GM19043 (cell line): ENCODE measurements at regions not wholly inside any gene's neighbourhood (a gene's known extent, or its start where the extent isn't known, plus 50 kb on each side); places are given as distances from the start of the nearest gene placed in this dataset.

Experiments
- ATAC-seq: cut with Tn5 transposase; IDR thresholded peaks from one replicate; pipeline ENCODE4 v1.9.1; 2021; ENCODE audit warnings: low read depth; ENCODE audit not compliant: unreplicated experiment

DNA sequence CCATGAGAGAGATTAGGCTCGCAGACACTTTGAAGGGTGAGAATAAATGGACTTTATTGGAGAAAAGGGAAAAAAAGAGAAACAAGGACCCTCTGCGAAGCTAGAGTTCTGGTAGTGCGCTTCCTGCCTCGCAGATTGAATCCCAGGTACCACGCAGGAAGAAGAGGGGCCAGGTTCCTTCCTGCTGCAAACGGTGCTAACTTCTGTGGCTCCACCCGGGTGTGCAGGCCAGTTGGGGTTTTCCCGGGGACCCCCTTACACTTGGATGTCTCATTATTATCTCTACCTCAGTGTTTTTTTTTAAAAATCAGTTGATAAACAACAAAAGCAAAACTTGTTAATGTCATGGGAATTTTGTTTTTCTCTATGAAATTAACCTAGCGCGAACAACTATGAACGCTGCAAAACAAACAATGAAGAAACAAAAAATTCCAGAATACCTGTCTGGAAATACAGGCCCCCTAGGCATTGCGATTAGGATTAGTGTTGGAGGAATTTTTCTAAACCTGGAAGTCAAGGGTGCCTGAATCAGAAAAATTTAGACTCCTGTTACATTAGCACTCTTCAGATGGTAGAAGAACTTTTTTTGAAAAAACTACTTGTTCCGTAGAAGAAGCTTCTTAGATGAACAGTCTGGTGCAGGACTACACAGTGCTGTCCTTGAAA is 414.5 kb downstream of the MAN2A1 start:
- no peak for ATAC-seq

DNA sequence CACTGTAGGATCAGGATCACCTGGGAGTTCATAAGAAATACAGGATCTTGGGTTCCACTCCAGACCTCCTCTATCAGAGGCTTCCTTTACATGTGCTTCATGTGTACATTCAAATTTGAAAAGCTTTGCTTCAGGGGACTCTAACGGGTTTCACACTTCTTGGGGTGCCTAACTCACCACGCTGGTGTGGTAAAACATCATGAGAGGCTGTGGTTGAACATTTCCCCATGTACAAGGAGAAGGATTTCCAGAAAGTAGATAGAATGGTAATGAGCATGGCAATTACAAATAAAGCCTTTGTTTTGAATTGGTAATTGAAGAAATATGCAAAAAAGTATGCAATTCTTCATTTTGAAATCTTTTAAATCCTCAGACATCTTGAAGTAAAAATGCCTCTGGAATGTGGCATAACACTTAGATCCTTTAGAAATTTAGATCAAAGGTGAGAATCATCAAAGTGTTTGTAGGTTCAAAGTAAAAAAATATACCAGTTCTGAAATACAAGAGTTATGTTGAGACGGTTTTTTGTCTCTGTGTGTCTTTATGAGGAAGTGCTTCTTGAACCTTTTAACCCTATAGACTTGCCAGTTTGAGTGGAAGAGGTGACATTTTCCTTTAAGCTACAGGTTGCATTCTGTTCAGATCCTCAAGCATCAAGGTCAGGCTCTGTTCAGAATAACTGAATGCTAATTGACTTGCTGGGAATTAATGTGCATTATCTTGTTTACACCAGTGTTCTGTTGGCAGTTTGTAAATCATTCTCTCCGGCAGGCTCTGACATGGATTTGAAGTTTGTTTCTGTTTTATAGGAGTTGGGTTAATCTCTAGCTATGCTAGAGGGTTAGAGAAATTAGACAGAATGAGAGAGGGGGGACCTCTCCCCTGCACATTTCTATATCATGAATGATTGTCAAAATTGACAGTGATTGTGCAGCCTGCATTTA is 415.3 kb downstream of the MAN2A1 start:
- no peak for ATAC-seq

DNA sequence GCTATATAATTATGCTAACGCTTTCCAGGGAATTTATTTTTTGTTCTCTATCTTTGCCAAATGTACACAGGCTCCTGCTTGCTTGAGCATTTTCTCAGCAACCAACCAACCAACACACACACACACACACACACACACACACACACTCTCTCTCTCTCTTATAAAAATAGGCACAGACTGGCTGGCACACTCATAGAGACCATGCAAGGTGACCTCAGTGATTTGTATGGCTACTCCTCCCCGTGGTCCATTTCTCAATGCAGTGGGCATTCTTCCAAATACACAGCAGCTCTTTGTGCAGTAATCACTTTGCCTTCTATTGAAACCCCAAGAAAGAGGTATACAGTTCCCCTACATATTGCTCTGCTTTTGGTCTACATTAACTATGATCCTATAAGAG is 416.0 kb downstream of the MAN2A1 start:
- ATAC-seq = no peak

DNA sequence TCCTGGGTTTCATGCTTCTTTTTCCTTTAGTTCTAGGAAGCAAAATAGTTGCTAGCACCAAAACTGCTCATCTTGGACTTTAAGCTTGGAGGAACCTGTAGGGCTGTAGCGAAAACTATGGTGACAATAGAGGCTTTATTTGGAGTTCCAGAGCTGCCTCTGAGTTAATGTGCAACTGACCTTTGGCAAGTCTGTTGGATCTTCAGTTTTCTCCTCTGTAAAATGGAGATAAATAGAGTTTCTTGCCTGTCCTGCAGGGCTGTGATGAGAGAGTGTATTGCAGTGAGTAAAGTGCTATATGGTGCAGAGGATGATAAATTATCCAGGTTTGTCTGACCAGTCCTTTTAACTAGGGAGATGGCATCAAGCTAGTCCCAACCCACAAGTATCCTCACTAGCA is 417.0 kb downstream of the MAN2A1 start:
- ATAC-seq = no peak

DNA sequence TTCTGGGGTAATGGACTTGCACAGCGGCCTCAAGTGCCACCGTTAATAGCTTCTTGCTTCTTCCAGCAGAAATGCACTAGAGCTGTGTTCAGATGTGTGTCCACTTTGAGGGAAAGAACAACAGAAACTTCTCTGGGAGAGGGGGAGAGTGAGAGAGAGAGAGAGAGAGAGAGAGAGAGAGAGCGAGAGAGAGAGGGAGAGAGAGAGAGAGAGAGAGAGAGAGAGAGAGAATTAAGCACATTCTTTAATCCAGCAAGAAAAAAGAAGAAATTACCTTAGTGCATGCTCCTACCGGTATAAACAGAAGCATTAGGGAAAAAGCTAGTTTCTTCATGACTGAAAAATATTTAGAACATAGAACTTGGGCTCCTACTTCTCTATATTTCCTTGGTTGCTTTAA is 418.8 kb downstream of the MAN2A1 start:
- ATAC-seq = no peak

DNA sequence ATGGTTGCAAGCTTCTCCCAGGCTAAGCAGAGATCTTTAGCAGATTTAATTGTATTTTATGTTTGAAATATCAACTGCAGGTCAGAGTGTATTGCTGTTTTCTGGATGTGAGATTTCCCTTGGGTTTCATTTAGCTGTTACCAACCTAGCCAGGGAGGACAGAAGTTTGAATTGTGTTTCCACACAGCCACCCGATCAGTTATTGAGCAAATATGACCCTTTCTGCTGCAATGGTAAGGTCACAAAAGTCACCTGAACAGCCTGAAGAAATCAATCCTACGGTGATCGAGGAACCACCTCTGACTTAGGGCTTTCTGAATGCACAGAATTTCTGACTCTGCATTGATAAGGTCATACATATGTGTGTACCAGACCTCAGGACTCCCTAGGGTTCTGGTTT is 419.9 kb downstream of the MAN2A1 start:
- no peak for ATAC-seq

DNA sequence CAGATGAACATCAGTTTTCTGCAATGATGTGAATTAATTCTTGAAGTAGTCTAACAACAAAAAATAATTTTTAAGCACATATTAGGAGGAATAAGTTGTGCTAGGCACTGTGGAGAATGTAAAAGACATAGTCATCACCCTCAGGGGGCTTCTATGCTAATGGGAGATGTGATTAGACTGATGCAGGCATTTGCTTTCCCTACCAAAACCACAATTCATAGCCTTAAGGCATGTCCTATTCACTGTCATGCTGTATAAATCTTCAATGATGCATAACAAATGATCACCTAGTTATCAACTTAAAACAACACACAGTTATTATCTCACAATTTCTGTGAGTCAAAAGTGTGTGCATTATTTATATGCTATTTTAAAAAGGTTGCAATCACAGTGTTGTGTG is 422.6 kb downstream of the MAN2A1 start:
- ATAC-seq = no peak

DNA sequence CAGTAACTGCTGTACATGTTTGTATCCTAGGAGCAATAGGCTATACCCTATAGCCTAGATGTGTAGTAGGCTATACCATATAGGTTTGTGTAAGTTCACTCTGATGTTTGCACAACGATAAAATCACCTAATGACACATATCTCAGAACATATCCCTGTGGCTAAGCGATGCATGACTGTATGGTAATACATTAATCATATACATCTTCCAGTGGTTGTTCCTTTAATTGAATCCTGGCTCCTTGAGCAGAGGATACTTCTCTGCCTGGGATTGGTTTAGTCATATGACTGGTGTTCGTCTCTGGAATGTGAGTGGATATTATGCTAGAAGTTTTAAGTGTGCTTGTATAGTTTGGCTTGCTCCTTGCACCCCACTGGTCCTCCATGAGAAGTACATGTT is 425.8 kb downstream of the MAN2A1 start:
- ATAC-seq = no peak

DNA sequence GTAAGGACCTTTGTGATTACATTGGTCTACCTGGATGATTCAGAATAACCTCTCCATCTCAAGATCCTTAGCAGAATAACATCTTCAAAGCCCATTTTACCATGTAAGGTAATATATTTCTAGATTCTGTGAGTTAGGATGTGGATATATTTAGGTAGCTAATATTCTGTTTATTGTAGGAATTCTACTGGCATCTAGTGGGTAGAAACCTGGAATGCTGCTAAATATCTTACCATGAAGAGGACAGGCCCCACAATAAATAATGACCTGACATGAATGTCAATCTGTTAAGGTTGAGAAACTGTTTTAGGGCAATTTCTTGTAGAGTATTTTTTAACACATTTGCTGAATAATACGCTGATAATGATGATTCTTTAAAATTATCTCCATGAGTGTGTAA is 426.8 kb downstream of the MAN2A1 start:
- no peak for ATAC-seq

DNA sequence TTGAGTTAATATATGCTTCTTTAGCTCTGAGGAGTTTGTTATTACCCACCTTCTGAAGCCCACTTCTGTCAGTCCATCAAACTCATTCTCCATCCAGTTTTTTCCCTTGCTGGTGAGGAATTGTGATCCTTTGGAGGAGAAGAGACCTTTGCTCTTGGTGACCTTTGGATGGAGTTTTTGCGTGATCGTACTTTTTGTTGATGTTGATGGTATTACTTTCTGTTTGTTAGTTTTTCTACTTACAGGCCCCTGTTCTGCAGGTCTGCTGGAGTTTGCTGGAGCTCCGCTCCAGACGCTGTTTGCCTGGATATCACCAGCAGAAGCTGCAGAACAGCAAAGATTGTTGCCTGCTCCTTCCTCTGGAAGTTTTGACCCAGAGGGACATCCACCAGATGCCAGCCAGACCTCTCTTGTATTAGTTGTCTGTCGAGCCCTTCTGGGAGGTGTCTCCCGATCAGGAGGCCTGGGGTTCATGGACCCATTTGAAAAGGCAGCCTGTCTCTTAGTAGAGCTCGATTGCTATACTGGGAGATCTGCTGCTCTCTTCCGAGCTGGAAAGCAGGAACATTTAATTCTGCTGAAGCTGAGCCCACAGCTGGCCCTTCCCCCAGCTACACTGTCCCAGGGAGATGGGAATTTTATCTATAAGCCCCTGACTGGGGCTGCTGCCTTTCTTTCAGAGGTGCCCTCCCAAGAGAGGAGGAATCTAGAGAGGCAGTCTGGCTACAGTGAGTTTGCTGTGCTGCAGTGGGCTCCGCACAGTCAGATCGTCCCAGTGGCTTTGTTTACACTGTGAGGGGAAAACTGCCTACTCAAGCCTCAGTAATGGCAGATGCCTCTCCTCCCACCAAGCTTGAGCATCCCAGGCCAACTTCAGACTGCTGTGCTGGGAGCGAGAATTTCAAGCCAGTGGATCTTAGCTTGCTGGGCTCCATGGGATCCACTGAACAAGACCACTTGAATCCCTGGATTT is 445.5 kb downstream of the MAN2A1 start:
- ATAC-seq = no peak

DNA sequence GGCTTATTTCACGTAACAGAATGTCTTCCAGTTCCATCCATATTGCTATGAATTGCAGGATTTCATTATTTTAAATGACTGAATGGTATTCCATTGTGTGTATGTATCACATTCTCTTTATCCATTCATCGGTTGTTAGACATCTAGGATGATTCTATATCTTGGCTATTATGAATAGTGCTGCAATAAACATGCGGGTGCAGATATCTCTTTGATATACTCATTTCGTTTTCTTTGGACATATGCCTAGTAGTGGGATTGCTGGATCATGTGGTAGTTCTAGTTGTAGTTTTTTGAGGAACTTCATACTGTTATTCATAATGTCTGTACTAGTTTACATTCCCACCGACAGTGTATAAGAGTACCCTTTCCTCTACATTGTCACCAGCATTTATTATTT is 460.5 kb downstream of the MAN2A1 start:
- ATAC-seq = no peak

DNA sequence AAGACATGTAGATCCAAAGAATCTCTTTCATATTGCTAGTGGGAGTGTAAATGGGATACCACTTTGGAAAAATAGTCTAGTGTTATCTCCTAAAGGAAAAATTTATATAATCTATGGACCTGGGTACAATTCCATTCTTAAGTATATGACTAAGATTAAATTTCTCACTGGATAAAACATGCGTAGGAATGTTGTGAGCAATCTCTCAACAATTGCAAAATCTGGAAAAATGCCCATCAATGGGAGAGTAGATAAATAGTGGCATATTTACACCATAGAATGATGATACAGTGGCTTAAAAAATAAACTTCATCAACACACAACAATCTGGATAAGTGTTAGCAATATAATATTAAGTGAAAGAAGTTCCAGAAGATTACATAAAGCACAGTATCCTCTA is 469.5 kb downstream of the MAN2A1 start:
- ATAC-seq = no peak

DNA sequence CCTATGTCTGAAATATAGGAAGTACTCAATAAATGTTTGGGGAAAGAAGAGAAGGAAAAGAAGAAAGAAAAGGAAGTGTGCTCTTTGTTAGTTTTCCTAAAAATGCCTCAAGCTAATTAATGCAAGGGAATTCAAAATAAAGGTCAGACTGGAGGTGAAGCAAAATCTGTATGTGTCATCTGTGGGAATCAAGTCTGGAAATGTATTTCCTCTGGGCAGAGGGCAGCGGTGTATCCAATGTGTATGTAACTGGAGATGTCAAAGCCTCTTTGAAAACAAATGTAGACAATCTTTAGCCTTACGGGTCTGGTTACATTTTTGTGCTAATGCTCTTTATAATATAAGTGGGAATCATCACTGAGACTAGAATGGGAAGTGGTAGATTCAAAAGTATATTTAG is 471.4 kb downstream of the MAN2A1 start:
- no peak for ATAC-seq

DNA sequence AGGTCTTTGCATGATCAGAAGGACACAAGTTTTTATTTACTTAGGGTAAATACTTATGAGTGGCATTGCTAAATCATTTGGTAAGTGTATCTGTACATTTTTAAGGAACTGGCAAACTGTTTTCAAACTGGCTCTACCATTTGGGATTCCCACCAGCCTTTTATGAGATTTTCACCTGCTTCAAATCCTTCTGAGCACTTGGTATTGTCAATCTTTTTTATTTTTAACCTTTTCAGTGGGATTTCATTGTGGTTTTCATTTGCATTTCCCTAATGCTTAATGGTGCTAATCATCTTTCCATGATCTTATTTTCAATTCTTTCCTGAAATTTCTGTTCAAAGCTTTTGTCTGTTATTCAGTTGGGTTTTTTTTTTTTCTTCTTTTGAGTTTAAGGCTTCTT is 475.6 kb downstream of the MAN2A1 start:
- ATAC-seq = no peak

DNA sequence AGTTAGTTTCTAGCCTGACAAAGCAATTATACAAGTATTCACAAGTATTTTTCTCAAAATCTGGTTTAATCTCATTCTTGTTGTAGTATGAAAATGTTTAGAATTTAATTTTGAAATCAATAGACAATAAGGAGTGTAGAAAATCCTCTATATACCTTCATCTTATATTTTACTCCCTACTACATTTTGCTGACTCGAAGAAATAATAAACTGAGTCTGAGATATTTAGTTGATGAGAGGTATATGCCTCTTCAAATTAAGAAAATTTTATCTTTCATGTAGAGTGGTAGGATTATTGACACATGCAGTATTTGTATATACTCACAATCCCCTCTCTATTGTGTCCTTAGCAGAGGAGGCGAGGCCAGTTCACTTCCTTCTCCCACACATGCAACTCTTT is 477.7 kb downstream of the MAN2A1 start:
- ATAC-seq = no peak

DNA sequence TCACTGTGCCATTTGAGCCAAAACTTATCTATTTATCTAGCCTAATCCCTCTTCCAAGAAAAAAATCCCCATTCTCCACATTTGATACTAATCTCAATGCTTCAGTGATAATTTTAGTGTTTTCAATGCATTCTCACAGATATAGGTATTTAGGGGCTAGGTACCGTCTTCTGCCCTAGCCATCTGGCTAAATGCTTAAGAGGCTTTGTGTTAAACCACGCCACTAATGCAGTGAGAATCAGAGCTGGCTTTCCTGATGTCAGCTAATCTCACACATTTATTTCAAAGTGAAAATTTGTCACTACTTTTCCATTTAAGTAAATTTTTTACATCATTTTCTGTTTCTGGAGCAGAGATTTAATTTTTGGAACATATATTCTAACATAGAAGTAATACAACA is 479.7 kb downstream of the MAN2A1 start:
- no peak for ATAC-seq

DNA sequence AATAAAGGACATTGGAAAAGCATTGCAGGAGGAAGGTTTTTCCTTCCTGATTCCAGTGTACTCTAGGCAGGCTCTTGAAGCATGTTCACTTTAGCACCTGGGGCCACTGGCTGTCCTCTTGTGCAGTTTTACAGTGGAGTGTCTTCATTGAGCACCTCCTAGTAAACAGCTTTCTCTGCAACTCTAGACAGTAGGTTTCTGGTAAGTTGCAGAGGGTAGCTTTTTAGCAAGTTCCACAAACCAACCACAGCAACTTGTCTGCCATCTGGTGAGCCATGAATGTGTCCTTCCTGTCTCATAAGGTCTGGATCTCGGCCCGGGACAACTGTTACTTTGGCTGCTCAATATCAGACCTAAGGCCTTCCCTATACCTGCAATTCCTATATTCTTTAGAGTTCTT is 488.0 kb downstream of the MAN2A1 start:
- ATAC-seq = no peak

DNA sequence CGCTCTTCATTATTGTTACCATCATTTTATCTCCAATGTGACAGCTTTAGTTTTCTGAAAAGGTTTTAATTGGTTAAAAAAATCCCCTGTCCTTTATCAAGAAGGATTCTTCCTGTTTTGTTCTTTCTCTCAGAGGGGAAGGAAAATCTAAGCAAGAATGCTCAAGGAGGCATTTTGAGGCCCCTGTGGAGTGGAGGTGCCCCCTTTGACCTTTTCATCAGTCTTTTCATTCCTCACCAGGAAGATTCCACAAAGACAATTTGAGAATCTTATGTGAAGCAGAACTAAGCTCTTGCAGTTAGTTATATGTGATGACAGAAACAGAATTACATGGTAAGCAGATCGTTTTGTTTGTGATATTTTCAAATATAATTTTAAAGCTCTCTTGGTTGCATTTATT is 489.6 kb downstream of the MAN2A1 start:
- ATAC-seq = no peak

DNA sequence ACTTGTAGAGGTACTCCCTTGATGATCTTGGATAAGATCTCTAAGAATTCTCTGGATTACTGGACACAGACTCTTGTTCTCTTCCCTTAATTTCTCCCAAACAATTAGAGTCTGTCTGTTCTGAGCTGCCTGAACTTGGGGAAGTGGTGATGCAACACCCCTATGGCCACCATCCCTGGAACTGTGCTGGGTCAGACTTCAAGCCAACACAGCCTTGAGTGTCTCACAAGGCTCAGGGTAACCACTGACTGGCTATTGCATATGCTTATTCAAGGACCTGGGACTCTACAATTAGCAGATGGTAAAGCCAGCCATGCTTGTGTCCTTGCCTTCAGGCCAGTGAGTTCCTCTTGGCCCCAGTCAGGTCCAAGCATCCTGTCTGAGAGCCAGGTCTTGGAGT is 504.5 kb downstream of the MAN2A1 start:
- no peak for ATAC-seq

DNA sequence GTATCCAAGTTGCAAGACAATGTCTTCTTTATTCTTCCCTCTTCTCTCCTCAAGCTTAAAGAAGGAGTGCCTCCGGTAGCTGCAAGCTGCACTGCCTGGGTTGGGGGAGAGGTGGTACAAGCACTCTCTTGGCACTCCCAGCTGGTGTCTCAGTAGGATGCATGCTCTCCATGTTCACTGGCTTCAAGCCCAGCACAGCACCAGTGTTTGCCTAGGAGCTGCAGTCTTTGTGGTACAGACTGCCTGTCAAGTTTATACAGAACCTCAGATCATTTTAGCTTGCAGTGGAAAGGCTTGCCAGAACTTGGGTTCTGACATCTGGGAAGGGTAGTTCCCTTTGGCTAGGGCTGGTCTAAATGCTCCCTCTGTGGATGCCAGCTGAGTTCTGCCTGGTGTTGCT is 505.6 kb downstream of the MAN2A1 start:
- no peak for ATAC-seq

DNA sequence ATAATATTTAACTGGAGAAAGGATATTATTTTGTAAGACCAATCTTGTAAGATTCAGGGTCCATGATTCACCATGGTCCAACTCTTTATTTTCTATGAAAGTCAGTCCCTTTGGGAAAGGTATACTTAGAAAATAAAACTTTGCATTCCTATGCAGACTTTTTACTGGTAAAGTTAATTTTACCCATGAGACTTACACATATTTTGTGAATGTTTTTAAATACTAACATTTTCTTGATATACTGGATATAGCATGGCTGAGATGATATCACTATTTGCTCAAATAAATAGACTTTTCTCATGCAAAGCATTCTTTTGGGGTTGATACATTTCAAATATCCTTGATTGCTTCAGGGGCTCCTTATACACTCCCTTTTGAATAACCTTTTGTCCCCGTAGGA is 512.1 kb downstream of the MAN2A1 start:
- no peak for ATAC-seq
